ENCODE measurements at regions not wholly inside any gene's neighbourhood (a gene's known extent, or its start where the extent isn't known, plus 50 kb on each side); places are given as distances from the start of the nearest gene placed in this dataset.
"Not testable (repeated sequence)": the region's sequence is repeated elsewhere in the genome, so short reads cannot be mapped to it uniquely, and the experiment has no call there.

- no peak for DNase-seq (ENCODE audit: low read depth)
Observed at GRCh38 chr2:47728551-47728950, 54.4 kb upstream of the MSH6 start.

- DNase-seq (ENCODE audit: low read depth), result no peak
Observed at GRCh38 chr2:47727956-47728355, 55.0 kb upstream of the MSH6 start.

- DNase-seq (ENCODE audit: low read depth), result not testable (repeated sequence)
Observed at GRCh38 chr2:47726978-47727377, 56.0 kb upstream of the MSH6 start.

DNA sequence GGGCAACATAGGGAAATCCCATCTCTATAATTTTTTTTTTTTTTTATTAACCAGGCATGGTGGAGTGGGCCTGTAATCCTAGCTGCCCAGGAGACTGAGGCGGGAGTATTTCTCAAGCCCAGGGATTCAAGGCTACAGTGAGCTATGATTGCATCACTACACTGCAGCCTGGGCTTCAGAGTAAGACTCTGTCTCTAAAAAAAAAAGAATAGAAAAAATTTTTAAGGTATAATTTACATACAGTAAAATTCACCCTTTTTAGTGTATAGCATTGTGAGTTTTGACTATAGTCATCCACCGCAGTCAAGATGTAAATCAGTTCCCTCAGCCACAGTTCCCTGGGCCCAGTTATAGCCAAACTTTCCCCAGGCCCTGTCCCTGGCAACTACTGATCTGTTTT is 57.1 kb upstream of the MSH6 start:
- no peak for DNase-seq (ENCODE audit: low read depth)

GRCh38 chr2:47724221-47724981 is 58.5 kb upstream of the MSH6 start:
- DNase-seq (ENCODE audit: low read depth), result no peak

DNA sequence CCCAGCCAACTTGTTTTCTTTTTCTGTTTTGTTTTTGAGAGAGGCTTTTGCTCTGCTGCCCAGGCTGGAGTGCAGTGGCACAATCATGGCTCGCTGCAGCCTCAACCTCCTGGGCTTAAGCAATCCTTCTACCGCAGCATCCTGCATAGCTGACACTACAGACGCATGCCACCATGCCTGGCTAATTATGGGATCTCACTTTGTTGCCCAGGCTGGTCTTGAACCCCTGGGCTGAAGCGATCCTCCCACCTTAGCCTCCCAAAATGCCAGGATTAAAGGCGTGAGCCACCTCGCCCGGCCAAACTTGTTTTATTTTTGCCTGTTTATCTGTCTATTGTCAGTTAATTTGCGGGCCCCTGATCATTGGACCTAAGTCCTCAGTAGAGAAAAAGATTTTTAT is 61.6 kb upstream of the MSH6 start:
- DNase-seq (ENCODE audit: low read depth), result no peak

DNA sequence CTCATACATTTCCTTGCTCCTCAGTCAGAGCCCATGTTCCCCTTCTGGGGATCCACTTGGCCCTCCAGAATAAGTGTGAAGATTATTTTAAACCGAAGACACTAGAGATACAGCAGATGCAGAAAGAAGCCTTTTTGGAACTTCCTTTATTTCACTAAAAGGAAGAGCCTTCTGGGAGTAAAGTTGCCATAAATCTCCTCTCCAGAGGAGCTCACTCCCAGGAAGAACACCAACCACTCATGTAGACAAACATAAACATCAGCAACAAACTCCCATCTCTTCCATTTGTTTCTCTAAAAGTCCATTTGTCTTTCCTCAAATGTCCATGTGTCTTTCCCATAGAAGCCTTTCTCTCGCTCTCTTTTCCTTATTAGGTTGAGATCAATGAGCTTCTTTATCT is 62.4 kb upstream of the MSH6 start:
- DNase-seq (ENCODE audit: low read depth), result no peak

- no peak for DNase-seq (ENCODE audit: low read depth)
Observed at GRCh38 chr2:47720036-47720435, 62.9 kb upstream of the MSH6 start.

GRCh38 chr2:47719099-47719498 is 63.8 kb upstream of the MSH6 start:
- DNase-seq (ENCODE audit: low read depth), result no peak

DNA sequence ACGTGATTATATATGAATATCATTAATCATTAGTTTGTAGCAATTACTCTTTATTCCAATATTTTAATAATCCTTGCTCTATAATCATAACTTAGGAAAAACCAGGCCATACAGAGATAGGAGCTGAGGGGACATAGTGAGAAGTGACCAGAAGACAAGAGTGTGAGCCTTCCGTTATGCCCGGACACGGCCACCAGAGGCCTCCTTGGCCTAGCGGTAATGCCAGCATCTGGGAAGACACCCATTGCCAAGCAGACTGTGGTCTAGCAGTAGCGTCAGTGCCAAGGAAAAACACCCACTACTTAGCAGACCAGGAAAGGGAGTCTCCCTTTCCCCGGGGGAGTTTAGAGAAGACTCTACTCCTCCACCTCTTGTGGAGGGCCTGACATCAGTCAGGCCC is 66.6 kb upstream of the MSH6 start:
- DNase-seq (ENCODE audit: low read depth), result not testable (repeated sequence)

DNA sequence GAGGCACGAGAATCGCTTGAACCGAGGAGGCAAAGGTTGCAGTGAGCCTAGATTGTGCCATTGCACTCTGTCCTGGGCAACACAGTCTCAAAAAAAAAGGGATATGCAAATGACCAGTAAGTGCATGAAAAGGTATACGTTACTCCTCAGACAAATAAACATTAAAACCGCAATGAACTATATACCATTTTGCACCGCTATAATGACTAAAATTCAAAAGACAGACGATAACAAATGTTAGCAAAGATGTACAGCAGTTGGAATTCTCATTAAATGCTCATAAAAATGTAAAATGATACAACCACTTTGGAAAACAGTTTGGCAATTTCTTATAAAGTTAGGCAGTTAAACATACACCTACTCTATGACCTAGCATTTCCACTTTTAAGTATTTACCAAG is 67.4 kb upstream of the MSH6 start:
- DNase-seq (ENCODE audit: low read depth), result no peak

- no peak for DNase-seq (ENCODE audit: low read depth)
Observed at GRCh38 chr2:47708801-47709499, 74.0 kb upstream of the MSH6 start.

GRCh38 chr2:47704287-47704686 is 78.7 kb upstream of the MSH6 start:
- DNase-seq (ENCODE audit: low read depth), result no peak

GRCh38 chr2:47699533-47700215 is 83.3 kb upstream of the MSH6 start:
- DNase-seq (ENCODE audit: low read depth), result no peak

GRCh38 chr2:47698436-47698972 is 84.4 kb upstream of the MSH6 start:
- DNase-seq (ENCODE audit: low read depth), result peak; percentile 13

DNA sequence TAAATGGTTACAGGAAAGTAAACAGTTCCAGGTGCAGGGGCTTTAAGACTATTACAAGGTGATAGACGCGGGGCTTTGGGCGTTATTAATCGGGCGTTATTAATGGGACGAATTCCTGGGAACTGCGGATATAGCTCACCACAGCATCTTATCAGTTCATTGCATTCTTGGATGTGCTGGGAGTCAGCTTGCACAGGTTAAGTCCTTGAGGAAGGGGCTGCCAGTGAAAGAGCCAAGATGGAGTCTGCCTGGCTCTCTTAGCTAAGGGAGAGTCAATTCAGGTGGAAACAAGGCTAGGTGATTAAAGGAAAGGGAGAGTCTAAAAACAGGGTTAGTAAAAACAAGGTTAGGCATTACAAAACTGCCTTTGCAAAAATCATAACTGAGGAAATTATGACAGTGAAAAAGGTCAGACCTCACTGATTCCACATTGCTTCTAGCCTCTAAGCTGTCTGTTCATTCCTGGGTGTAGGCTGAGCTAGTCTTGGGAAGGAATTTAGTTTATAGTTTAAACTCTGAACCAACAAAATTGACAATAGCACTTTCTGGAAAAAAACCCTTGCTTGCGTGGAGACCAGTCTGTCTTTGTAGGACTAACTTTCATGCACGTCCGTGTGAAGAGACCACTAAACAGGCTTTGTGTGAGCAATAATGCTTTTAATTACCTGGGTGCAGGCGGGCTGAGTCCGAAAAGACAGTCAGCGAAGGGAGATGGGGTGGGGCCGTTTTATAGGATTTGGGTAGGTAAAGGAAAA is 85.1 kb upstream of the MSH6 start:
- DNase-seq (ENCODE audit: low read depth), result not testable (repeated sequence)

DNA sequence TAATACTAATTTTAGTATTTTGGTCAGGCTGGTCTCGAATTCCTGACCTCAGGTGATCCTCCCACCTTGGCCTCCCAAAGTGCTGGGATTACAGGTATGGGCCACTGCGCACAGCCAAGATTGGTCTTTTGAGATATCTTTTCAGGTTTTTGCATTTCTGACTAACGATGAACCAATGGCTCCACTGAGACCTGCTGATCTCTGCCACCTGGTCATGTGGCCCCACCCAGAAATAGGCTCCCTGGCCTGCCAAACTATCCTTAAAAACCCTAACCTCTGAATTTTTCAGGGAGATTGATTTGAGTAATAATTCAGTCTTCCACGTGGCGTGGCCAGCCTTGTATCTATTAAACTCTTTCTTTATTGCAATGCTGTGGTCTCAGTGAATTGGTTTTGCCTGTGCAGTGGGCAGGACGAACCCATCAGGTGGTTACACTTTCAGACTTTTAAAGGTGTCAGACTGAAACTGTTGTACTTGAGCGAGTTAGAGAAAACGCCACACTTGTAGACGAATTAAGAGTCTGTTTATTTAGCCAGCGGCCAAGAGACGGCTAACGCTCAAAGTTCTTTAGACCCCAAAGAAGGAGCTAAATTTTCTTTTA is 85.8 kb upstream of the MSH6 start:
- DNase-seq (ENCODE audit: low read depth), result no peak

DNA sequence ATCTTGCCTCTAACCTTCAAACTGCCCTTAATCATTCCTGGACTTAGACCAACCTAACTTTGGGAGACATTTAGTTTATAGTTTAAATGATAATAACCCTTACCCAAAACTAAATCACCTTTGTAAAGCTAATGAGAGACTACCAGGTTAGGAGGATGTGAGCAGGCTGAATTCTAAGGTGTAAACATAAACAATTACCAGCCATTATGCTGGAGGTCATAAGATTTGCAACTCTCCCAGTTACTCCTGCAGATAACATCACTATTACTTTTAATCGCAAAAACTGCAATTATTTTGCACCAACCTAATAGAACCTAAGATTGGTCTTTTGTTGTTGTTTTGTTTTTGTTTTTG is 86.5 kb upstream of the MSH6 start:
- DNase-seq (ENCODE audit: low read depth), result no peak

- no peak for DNase-seq (ENCODE audit: low read depth)
Observed at GRCh38 chr2:47695800-47696477, 87.0 kb upstream of the MSH6 start.

GRCh38 chr2:47694451-47694850 is 88.5 kb upstream of the MSH6 start:
- DNase-seq (ENCODE audit: low read depth), result not testable (repeated sequence)
